ENCODE measurements at regions not wholly inside any gene's neighbourhood (a gene's known extent, or its start where the extent isn't known, plus 50 kb on each side); places are given as distances from the start of the nearest gene placed in this dataset.
"Not testable (repeated sequence)": the region's sequence is repeated elsewhere in the genome, so short reads cannot be mapped to it uniquely, and the experiment has no call there.

- H3K4me3 ChIP-seq; H3K36me3 ChIP-seq; H3K4me1 ChIP-seq; DNase-seq; H3K9me3 ChIP-seq; ATAC-seq; H3K27me3 ChIP-seq; intact Hi-C loops (cut with DNase I); H3K27ac ChIP-seq: not testable (repeated sequence)
- 40% methylated on average over 1 of the region's 2 CpGs for WGBS (ENCODE audit: insufficient coverage, low coverage, low lambda C conversion rate, missing lambda C conversion rate)
These were observed 235.0 kb downstream of the POTEH start for GRCh38 chr22:15924820-15925219.

- intact Hi-C loops (cut with DNase I); H3K4me1 ChIP-seq; ATAC-seq; H3K36me3 ChIP-seq; H3K9me3 ChIP-seq; DNase-seq; H3K27ac ChIP-seq; H3K27me3 ChIP-seq; H3K4me3 ChIP-seq: not testable (repeated sequence)
- 77% methylated on average over 4 of the region's 5 CpGs for WGBS (ENCODE audit: insufficient coverage, low coverage, low lambda C conversion rate, missing lambda C conversion rate)
These were observed 237.3 kb downstream of the POTEH start for GRCh38 chr22:15927172-15927571.

Small RNA genes in the stretch of these regions (small RNA-seq; reads per million reads assigned to genes)
- gene AP000522.1 = 0 reads per million in 2 experiments

Measured in right lobe of liver (tissue), 6 donors.